Hematopoietic multipotent progenitor cell treated with erythropoietin and hydrocortisone succinate and interleukin-3 and kit ligand, for 17 days (in vitro differentiated cells): ENCODE measurements at regions not wholly inside any gene's neighbourhood (a gene's known extent, or its start where the extent isn't known, plus 50 kb on each side); places are given as distances from the start of the nearest gene placed in this dataset.
"Not testable (repeated sequence)": the region's sequence is repeated elsewhere in the genome, so short reads cannot be mapped to it uniquely, and the experiment has no call there.

Experiments used
- DNase-seq: peaks from one replicate; pipeline ENCODE4 v3.0.0-alpha.2; 2015; ENCODE audit warnings: low spot score

DNA sequence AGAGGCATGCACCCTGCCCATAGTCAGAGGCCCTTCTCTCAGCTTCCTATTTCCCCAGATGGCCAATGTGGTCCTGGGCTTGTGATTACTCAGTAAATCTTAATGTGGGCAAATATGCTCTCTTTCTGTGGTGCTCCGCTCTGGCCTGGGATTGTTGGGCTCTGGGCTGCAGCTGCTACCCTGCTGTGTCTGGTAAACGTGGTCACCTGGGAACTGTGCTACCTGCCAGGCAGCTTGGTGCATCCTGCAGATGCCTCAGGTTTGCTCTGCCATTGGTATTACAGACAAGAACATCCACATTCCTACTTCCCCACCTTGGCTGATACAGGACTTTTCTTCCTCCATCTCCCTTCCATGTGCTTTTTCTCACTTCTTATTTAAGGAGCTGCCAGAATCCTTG is 611.5 kb upstream of the IMPG1 start:
- no peak for DNase-seq

DNA sequence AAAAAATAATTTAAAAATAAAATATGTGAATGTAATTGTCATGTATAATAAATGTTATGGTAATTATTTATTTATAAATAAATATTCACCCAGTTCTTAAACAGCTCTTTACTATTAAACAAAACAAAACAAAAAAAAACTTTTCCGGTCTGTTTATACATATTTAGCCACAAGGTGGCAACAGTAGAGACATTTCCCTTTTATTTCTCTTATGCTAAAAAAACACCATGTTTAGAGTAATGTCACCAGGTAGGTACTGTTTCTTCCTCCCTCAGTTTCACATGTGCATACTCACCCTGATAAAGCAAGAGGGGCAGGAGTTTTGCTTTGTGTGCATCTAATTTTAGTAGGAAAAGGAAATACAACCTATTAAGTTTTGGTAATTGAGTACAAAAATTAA is 610.4 kb upstream of the IMPG1 start:
- no peak for DNase-seq

DNA sequence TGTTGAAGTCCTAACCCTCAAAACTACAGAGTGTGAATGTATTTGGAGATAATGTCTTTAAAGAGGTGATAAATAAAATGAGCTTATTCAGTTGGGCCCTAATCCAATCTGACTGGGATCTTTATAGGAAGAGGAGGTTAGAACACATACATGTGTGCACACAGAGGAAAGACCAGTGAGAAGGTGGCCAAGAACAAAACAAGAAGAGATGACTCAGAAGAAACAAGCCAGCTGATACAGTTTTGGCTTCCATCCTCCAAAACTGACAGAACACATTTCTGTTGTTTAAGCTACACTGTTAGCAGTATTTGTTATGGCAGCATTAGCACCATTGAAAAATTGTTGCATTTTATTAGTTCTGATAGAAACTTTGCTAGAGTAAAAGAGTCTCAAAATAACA is 609.3 kb upstream of the IMPG1 start:
- no peak for DNase-seq

DNA sequence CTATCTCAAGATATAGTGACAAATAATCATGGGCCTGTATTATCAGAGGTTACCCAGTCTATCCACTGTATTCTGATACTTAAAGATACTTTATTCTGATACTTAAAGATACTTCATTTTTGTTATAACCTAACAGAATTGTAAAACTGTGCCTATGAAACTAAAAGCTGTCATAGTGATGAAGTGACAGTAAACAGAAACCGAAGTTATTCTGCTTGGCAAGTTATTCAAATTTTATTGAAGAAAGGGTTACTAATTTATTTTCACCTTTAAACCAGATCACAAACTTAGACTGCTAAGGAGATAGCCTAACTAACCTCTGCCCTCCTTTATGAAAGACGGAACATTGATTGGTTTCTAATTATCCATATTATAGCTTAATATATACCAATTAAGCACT is 604.6 kb upstream of the IMPG1 start:
- DNase-seq = no peak

DNA sequence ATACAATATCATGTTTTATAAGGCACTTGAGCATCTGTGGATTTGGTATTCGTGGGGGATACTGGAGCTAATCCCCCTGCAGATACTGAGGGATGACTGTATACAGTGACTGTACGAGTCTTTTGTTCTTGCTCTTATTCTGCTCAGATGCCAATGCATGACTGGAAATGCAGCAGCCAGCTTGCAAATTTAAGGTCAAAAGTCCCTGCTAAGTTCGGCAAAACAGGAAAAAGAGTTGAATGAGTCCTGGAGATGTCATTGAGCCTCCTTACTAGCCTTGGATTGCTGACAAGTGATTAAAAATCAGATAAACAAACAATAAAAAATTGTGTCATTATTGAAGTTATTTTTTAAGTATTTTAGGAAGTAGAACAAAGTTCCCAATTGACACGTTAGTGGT is 599.3 kb upstream of the IMPG1 start:
- DNase-seq = no peak

DNA sequence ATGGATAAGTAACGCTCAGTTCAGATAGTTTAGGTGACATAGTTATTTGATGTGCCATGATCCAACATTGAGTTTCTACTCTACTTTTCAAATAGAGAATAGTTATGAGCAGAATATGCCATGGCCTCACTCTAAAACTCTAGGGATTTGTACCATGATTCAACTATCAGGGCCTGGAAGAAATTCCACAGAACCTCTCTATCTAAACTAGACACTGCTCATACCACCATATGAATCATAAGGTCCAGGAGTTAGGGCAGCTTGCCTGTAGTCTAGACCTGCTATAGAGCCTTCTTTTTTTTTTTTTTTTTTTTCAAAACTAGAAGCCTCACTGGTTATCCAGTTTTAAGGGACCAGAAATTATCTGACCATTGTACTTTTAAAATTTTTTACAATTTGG is 571.8 kb upstream of the IMPG1 start:
- no peak for DNase-seq

DNA sequence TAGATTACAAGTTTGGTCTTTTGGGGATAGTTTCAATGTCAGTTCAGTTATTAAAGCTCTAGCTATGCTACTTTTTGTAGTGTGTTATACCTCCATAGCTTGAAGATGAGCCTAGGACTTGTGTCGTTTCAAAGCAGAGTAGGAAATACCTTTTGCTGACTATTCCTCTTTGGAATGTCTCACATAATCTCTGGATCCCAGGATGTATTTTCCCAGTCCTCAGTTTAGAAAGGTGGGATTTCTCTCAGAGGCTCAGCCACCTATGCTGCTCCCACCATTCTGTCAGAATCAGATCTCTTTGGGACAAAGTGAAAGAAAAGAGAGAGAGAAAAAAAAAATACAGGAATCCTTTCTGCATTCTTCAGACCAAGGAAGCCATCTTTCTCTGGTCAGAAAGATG is 567.5 kb upstream of the IMPG1 start:
- no peak for DNase-seq

DNA sequence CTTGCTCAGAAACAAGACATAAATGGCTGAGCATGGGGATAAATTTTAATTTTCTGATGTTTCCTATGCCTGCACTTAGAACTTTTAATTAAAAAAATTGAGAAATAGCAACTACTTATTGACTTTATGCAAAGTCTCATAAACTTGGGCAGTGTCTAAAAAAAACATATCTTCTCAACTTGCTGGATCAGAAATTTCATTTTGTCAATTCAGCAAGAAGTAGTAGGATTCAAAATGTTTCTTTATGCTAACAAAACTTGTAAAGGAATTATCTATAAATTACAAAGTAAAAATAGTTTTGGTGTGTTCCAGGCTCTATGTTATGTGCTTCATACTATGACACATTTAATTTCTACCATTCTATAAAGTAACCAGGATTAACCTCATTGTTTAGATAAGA is 562.2 kb upstream of the IMPG1 start:
- no peak for DNase-seq

DNA sequence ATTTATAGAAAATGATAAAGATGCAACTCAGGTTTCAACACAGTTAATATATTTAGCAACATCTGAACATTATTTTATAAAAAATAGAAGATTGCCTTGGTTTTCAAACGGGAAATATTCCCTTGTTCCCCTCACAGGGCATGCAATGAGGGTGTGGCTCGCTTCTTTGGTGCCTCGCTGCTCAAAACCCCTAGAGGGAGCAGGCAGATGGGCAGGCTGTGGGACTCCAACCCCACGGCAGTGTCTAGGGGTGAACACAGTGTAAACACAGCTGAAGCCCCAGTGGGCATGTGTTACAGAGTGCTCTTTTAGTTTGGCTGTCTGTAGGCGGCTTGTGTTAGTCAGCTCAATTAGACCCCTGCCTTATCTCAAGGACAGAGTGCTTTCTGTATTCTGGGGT is 560.8 kb upstream of the IMPG1 start:
- no peak for DNase-seq

DNA sequence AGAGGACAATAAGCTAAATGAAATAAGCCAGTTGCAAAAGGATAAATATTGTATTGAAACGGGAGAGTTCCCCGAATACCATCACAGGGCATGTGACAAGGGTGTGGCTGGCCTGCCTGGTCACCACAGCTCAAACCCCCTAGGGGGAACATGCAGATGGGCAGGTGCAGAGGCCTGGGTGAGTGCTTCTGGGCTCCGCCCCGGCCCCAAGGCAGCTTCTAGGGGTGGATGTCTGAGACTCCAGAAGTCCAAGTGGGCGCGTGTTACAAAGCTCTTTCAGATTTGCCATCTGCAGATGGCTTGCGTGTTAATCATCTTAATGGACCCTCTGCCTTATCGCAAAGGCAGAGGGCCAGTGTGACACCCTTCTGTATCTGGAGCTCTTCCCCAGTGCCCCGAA is 559.2 kb upstream of the IMPG1 start:
- DNase-seq = no peak

DNA sequence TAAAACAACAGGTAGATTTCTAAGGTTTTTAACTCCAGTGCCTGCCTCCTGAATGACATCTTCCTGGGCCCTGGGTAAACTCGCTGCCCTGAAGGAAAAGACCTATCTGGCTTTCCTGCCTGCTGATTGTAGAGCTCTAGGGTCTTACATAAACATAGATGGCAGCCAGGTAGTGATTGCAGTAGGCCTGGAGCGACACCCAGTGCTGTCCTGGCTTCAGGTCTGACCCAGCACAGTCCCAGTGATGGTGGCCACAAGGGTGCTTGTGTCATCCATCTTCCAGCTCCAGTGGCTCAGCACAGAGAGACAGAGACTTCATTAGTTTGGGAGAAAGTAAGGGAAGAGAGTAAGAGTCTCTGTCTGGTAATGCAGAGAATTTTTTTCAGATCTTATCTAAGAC is 542.9 kb upstream of the IMPG1 start:
- no peak for DNase-seq

DNA sequence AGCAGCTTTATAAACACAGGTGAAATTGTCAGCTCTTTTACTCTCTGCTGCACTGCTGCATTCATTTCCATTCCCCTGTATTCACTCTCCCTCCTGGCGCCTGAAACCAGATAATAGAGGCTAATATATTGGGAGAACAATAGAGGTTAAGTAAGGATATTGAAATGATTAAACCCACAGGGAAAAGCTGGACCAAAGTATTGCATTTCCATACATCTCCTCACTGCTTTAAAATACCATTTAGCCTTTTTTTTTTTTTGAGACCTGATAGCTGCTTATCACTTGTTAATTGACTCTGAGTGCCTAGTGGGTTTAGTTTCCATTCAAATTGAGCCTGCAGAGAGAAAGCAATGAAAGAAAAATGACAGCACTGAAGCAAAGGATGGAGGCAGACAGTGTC is 540.5 kb upstream of the IMPG1 start:
- DNase-seq = no peak

DNA sequence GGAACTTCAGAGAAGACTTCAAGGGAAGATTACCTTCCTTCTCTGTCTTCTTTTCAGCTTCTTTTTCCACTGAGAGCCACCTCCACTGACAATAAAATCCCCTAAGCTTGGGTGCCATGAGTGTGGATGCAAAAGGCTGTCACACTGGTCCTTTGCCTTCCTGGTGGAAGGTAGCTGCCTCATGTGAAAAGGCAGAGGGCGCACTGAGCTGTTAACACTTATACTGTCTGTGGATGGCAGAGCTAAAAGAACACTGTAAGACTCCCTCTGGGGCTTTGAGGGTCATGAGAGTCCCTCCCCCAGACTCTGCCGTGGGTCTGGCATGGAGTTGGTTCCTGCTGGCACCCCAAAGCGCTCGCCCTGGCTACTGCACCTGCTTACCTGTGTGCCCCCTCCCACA is 536.7 kb upstream of the IMPG1 start:
- DNase-seq = no peak

DNA sequence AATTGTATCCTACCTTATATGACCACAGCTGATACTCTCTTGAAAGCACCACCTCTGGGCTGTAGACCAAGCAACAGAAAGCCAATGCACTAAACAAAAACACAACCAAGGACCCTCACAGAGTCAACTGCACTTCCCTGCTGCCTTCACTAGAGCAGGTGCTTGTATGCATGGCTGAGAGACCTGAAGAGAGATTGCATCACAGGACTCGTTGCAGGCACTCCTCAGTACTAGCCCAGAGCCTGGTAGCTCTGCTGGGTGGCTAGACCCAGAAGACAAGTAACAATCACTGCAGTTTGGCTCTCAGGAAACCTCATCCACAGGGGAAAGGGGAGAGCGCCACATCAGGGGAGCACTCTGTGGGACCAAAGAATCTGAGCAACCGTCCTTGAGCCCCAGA is 521.6 kb upstream of the IMPG1 start:
- no peak for DNase-seq

DNA sequence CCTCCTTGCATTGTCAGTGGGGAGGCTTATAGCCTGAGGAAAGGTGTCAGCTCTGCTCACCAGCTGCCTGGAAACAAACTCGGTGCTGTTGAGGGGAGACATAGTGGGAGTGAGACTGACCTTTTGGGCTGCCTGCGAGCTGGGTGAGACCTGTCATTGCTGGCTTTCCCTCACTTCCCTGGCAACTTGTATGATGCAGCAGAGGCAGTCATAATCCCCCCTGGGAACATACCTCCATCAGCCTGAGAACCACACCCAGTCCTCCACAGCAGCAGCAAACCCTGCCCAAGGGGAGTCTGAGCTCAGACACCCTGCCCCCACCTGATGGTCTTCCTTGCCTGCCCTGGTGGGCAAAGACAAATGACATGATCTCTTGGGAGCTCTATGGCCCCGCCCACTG is 521.2 kb upstream of the IMPG1 start:
- no peak for DNase-seq

DNA sequence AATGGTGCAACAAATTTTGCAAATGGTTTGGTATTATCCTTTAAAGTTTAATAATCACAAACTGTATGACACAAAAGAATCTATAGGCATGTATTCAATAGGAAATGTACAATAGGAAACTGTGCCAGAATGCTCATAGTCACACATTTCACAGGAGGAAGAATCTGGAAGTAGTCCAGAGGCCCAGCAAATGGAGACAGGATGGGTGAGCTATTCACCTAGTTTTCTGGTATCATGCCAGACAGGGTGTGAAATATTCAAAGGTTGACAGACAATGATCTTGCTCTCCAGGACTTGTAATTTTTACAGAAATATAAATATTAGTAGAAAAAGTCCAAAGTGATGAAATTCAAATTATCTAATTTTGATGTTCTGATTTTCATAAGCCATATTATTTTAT is 520.1 kb upstream of the IMPG1 start:
- no peak for DNase-seq

DNA sequence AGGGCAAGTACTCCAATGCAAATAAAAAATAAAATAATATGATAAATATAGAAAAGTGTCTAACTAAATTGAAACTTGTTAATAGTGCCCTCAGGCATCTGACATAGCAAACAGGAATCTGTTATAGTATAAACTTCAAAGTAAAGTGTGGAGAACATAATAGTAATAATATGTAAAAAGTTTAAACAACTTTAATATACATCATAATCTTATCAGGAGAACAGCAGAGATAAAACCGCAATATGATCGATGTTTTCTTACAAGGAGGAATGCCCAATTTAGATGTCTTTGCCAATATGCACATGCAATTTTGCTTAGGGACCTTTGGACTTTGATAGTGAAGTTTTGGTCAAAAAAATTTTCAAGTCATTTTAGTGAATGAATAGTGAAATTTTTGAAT is 514.8 kb upstream of the IMPG1 start:
- DNase-seq = no peak

DNA sequence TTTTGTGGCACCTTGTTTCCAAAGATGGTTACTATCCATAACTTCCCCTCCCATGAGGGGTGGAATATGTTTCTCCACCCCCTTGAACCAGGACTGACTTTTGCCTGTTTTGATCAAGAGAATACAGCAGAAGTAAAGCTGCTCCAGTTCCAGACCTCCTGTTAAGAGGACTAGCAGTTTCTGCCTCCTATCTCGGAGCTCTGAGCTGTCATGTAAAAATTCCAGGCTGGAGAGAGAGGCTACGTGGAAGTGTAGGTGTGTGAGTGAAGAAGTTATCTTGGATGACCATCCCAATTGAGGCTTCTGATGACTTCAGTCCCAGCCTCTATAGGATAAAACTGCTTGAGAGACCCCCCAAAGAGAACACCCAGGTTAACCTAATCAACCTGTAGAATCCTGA is 511.7 kb upstream of the IMPG1 start:
- no peak for DNase-seq

DNA sequence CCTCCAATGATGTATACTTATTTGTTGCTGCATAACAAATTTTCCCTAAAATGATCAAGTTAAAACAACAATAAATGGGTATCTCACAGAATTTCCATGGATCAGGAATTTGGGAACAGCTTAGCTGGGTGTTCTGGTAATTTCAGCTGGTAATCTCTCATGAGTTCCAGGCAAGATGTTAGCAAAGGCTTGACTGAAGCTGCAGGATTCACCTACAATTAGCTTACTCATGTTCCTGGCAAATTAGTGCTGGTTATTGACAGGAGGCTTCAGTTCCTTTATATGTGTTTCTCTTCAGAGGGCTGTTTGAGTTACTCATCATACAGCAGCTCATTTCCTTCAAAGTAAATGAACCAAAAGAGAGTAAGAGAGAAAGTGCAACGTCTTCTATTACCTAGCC is 506.3 kb upstream of the IMPG1 start:
- no peak for DNase-seq

DNA sequence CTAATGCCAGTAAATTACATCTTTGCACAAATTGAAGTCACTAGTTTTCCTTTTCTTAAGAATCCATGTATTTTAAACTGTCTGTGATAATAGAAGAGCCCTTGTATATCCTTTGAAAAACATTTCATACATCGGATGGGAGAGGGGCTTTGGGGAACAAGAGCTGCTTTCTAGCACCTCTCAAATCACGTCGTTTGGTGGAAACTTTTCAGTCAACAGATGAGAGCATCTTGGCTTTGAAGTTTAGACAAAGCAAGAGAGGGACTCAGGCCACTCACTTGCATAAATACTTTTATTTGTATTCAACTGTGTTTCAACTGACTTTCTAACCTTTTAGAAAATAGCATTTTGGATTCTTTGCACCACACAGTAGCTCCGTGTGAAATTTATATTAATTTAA is 502.3 kb upstream of the IMPG1 start:
- DNase-seq = no peak

DNA sequence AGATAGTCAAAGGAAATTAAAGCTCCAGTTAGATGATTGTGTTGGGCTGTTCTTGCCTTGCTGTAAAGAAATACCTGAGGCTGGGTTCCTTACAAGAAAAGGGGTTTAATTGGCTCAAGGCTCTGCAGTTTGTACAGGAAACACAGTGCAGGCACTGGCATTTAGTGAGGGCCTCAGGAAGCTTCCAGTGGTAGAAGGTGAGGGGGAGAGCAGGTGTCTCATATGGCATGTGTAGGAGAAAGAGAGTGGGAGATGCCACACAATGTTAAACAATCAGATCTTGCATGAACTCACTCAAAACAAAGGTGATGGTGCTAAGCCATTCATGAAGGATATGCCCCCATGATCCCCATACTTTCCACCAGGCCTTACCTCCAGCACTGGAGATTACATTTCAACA is 493.5 kb upstream of the IMPG1 start:
- DNase-seq = no peak

DNA sequence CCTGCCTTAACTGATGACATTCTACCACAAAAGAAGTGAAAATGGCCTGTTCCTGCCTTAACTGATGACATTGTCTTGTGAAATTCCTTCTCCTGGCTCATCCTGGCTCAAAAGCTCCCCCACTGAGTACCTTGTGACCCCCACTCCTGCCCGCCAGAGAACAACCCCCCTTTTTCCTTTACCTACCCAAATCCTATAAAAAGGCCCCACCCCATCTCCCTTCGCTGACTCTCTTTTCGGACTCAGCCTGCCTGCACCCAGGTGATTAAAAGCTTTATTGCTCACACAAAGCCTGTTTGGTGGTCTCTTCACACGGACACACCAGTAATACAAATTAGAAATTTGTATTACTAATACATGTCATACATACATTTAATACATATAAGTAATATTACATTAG is 489.9 kb upstream of the IMPG1 start:
- not testable (repeated sequence) for DNase-seq

DNA sequence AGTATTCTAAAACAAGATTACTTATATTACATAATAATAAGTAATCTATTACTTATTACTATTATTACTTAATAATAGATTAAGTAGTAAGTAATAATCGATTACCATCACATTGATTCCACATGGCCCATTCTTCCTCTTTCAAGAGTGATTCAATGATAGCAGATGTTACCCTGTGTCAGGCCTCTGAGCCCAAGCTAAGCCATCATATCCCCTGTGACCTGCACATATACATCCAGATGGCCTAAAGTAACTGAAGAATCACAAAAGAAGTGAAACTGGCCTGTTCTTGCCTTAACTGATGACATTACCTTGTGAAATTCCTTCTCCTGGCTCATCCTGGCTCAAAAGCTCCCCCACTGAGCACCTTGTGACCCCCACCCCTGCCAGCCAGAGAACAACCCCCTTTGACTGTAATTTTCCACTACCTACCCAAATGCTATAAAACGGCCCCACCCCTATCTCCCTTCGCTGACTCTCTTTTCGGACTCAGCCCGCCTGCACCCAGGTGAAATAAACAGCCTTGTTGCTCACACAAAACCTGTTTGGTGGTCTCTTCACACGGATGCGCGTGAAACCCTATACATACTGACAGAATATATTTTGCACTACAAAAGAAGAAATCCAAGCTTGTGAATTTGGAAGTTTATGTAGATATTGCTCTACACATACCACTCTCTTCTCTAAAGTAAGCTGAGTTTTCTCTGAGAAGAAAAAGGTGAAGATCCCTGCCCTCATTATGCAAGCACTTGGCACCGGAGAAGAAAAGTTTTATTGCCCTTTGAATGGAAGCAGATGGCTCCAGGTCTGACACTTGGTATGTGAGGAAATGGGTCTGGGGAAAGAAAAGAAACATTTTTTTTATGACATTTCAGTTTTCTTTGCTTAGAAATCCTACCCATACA is 488.6 kb upstream of the IMPG1 start:
- DNase-seq = not testable (repeated sequence)

DNA sequence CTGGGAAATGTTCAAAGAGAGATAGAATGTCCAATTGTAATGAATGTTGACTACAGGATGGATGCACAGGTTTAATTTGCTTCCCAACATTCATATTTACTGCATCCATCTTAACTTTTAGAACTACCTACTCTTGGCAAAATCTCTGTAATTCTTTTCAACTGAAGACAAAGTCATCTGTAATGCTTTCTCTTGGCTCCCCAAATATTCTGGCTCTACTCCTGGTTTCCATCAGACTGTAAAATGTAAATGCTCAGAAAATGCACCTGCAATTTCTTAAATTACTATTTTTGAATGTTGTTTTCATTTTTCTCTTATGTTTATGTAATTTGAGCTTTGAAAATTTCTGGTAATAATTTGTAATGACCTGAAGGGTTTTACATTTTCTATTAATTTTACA is 480.8 kb upstream of the IMPG1 start:
- DNase-seq = no peak
